ENCODE measurements at regions not wholly inside any gene's neighbourhood (a gene's known extent, or its start where the extent isn't known, plus 50 kb on each side); places are given as distances from the start of the nearest gene placed in this dataset.

DNA sequence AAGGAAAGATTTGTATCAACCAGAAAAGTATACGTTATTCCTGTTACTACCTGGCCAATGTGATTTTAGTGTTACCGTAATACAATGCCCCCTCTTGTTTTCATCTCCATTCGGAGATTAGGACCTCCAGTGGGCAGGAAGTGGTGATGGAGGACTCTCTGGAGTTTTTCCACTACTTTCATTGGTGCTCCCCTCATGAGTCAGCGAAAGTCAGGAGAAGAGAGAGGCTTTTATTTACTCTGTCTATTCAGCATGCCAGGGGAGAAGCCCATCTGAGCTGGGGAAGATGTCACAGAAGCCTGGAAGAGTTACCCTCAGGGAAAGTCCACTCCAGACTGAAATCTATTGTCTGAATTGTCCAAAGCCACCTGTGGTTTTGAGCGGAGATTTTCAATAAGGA is 88.2 kb upstream of the THUMPD2 start:
- POLR2A ChIA-PET: no interaction called here
- CTCF ChIA-PET: no interaction called here

More for the DNA sequence above, 88.2 kb upstream of the THUMPD2 start:
- no peak overlapping the region for H3K27ac Mint-ChIP-seq
- DNase-seq (ENCODE audit: low spot score) (no peak), ATAC-seq (no peak)
- H3K9me3 Mint-ChIP-seq: peaks cover 30% of the 10 kb centered on the region
- TF ChIP-seq, protein P1, sequence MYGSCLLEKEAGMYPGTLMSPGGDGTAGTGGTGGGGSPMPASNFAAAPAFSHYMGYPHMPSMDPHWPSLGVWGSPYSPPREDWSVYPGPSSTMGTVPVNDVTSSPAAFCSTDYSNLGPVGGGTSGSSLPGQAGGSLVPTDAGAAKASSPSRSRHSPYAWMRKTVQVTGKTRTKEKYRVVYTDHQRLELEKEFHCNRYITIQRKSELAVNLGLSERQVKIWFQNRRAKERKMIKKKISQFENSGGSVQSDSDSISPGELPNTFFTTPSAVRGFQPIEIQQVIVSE (CRISPR knock-in tag; IDR thresholded peaks at IDR 0.05; ENCODE audit: borderline replicate concordance): no peak
- TF ChIP-seq, protein P2, sequence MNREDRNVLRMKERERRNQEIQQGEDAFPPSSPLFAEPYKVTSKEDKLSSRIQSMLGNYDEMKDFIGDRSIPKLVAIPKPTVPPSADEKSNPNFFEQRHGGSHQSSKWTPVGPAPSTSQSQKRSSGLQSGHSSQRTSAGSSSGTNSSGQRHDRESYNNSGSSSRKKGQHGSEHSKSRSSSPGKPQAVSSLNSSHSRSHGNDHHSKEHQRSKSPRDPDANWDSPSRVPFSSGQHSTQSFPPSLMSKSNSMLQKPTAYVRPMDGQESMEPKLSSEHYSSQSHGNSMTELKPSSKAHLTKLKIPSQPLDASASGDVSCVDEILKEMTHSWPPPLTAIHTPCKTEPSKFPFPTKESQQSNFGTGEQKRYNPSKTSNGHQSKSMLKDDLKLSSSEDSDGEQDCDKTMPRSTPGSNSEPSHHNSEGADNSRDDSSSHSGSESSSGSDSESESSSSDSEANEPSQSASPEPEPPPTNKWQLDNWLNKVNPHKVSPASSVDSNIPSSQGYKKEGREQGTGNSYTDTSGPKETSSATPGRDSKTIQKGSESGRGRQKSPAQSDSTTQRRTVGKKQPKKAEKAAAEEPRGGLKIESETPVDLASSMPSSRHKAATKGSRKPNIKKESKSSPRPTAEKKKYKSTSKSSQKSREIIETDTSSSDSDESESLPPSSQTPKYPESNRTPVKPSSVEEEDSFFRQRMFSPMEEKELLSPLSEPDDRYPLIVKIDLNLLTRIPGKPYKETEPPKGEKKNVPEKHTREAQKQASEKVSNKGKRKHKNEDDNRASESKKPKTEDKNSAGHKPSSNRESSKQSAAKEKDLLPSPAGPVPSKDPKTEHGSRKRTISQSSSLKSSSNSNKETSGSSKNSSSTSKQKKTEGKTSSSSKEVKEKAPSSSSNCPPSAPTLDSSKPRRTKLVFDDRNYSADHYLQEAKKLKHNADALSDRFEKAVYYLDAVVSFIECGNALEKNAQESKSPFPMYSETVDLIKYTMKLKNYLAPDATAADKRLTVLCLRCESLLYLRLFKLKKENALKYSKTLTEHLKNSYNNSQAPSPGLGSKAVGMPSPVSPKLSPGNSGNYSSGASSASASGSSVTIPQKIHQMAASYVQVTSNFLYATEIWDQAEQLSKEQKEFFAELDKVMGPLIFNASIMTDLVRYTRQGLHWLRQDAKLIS (CRISPR knock-in tag; IDR thresholded peaks at IDR 0.05; ENCODE audit: borderline replicate concordance): no peak
- TF ChIP-seq, protein P3, sequence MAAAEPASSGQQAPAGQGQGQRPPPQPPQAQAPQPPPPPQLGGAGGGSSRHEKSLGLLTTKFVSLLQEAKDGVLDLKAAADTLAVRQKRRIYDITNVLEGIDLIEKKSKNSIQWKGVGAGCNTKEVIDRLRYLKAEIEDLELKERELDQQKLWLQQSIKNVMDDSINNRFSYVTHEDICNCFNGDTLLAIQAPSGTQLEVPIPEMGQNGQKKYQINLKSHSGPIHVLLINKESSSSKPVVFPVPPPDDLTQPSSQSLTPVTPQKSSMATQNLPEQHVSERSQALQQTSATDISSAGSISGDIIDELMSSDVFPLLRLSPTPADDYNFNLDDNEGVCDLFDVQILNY (CRISPR knock-in tag; IDR thresholded peaks at IDR 0.05): no peak
- TF ChIP-seq, protein P4, sequence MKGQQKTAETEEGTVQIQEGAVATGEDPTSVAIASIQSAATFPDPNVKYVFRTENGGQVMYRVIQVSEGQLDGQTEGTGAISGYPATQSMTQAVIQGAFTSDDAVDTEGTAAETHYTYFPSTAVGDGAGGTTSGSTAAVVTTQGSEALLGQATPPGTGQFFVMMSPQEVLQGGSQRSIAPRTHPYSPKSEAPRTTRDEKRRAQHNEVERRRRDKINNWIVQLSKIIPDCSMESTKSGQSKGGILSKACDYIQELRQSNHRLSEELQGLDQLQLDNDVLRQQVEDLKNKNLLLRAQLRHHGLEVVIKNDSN (CRISPR knock-in tag; IDR thresholded peaks at IDR 0.05): no peak
- TF ChIP-seq GABPB1 (CRISPR knock-in tag; IDR thresholded peaks at IDR 0.05): no peak
- TF ChIP-seq, protein P5, sequence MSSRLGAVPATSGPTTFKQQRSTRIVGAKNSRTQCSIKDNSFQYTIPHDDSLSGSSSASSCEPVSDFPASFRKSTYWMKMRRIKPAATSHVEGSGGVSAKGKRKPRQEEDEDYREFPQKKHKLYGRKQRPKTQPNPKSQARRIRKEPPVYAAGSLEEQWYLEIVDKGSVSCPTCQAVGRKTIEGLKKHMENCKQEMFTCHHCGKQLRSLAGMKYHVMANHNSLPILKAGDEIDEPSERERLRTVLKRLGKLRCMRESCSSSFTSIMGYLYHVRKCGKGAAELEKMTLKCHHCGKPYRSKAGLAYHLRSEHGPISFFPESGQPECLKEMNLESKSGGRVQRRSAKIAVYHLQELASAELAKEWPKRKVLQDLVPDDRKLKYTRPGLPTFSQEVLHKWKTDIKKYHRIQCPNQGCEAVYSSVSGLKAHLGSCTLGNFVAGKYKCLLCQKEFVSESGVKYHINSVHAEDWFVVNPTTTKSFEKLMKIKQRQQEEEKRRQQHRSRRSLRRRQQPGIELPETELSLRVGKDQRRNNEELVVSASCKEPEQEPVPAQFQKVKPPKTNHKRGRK (CRISPR knock-in tag; IDR thresholded peaks at IDR 0.05; ENCODE audit: borderline replicate concordance): no peak
- TF ChIP-seq GTF2I (CRISPR knock-in tag; conservative IDR thresholded peaks at IDR 0.05): no peak
- no peak for TF ChIP-seq RELA (CRISPR knock-in tag; IDR thresholded peaks at IDR 0.05; ENCODE audit: borderline replicate concordance)
- no peak for TF ChIP-seq FOXK1 (CRISPR knock-in tag; IDR thresholded peaks at IDR 0.05)
- no peak for TF ChIP-seq CREB1 (CRISPR knock-in tag; IDR thresholded peaks at IDR 0.05)
- TF ChIP-seq EMX1 (CRISPR knock-in tag; IDR thresholded peaks at IDR 0.05): no peak
- TF ChIP-seq TEAD1 (CRISPR knock-in tag; IDR thresholded peaks at IDR 0.05): no peak
- TF ChIP-seq NFE2L1 (CRISPR knock-in tag; IDR thresholded peaks at IDR 0.05): no peak
- no peak for TF ChIP-seq GRHL2 (CRISPR knock-in tag; IDR thresholded peaks at IDR 0.05; ENCODE audit: insufficient replicate concordance, severe bottlenecking)
- TF ChIP-seq, protein P6, sequence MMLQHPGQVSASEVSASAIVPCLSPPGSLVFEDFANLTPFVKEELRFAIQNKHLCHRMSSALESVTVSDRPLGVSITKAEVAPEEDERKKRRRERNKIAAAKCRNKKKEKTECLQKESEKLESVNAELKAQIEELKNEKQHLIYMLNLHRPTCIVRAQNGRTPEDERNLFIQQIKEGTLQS (CRISPR knock-in tag; conservative IDR thresholded peaks at IDR 0.05): no peak
- TF ChIP-seq, protein P7, sequence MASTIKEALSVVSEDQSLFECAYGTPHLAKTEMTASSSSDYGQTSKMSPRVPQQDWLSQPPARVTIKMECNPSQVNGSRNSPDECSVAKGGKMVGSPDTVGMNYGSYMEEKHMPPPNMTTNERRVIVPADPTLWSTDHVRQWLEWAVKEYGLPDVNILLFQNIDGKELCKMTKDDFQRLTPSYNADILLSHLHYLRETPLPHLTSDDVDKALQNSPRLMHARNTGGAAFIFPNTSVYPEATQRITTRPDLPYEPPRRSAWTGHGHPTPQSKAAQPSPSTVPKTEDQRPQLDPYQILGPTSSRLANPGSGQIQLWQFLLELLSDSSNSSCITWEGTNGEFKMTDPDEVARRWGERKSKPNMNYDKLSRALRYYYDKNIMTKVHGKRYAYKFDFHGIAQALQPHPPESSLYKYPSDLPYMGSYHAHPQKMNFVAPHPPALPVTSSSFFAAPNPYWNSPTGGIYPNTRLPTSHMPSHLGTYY (CRISPR knock-in tag; IDR thresholded peaks at IDR 0.05): no peak
- TF ChIP-seq, protein P8, sequence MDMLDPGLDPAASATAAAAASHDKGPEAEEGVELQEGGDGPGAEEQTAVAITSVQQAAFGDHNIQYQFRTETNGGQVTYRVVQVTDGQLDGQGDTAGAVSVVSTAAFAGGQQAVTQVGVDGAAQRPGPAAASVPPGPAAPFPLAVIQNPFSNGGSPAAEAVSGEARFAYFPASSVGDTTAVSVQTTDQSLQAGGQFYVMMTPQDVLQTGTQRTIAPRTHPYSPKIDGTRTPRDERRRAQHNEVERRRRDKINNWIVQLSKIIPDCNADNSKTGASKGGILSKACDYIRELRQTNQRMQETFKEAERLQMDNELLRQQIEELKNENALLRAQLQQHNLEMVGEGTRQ (CRISPR knock-in tag; IDR thresholded peaks at IDR 0.05): no peak
- TF ChIP-seq, protein P9, sequence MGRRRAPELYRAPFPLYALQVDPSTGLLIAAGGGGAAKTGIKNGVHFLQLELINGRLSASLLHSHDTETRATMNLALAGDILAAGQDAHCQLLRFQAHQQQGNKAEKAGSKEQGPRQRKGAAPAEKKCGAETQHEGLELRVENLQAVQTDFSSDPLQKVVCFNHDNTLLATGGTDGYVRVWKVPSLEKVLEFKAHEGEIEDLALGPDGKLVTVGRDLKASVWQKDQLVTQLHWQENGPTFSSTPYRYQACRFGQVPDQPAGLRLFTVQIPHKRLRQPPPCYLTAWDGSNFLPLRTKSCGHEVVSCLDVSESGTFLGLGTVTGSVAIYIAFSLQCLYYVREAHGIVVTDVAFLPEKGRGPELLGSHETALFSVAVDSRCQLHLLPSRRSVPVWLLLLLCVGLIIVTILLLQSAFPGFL (CRISPR knock-in tag; IDR thresholded peaks at IDR 0.05; ENCODE audit: borderline replicate concordance): no peak
- H3K4me1 Mint-ChIP-seq: no peaks in the 10 kb centered on the region
- no peak overlapping the region for H3K4me3 Mint-ChIP-seq
- H3K27me3 Mint-ChIP-seq (ENCODE audit: low read depth): no peaks in the 10 kb centered on the region
- H3K36me3 Mint-ChIP-seq: peaks cover 26% of the 10 kb centered on the region

All from WTC11 (cell line).